Vagina (tissue), 2 donors: ENCODE measurements at regions not wholly inside any gene's neighbourhood (a gene's known extent, or its start where the extent isn't known, plus 50 kb on each side); places are given as distances from the start of the nearest gene placed in this dataset.
"Not testable (repeated sequence)": the region's sequence is repeated elsewhere in the genome, so short reads cannot be mapped to it uniquely, and the experiment has no call there.

Source experiments
- DNase-seq, 2 donors: peaks; one replicate each; pipeline ENCODE4 v3.0.0-alpha.2; 2017; ENCODE audit errors: extremely low spot score in 2 of 2
- H3K27ac ChIP-seq: fragments of 200-600 bp; sonication (generic); one replicate; pipeline ENCODE4 v1.5.1; 2019
- H3K27me3 ChIP-seq: fragments of 200-600 bp; sonication (generic); one replicate; pipeline ENCODE4 v1.5.1; 2019
- H3K36me3 ChIP-seq, 2 donors: fragments of 200-600 bp; sonication (generic); one replicate each; pipeline ENCODE4 v1.5.1; 2017 to 2019
- H3K4me1 ChIP-seq: fragments of 200-600 bp; sonication (generic); one replicate; pipeline ENCODE4 v1.5.1; 2019
- H3K4me3 ChIP-seq, 2 donors: fragments of 200-600 bp; sonication (generic); 1 replicate in 1 of 2; 2 replicates in 1 of 2; pipeline ENCODE4 v1.5.1; 2016 to 2019
- H3K9me3 ChIP-seq: fragments of 200-600 bp; sonication (generic); one replicate; pipeline ENCODE4 v1.5.1; 2019
- CTCF ChIP-seq, 3 experiments: fragments of 450-650 bp in 2 of 3; fragments of 200-600 bp in 1 of 3; sonication (generic) in 1 of 3; IDR thresholded peaks; one replicate each; pipeline ENCODE4 v1.5.1; 2017 to 2019; ENCODE audit warnings: antibody characterized with exemption in 3 of 3, mild to moderate bottlenecking in 2 of 3, moderate library complexity in 2 of 3
- POLR2A ChIP-seq, 2 donors: fragments of 450-650 bp; IDR thresholded peaks; one replicate each; pipeline ENCODE4 v1.6.1; 2017; ENCODE audit warnings: antibody characterized with exemption in 2 of 2, mild to moderate bottlenecking in 2 of 2, moderate library complexity in 2 of 2
- POLR2AphosphoS5 ChIP-seq, 2 donors: sonication (generic); formaldehyde crosslinking; IDR thresholded peaks; one replicate each; pipeline ENCODE4 v1.9.0; 2017; ENCODE audit warnings: antibody characterized with exemption in 2 of 2, mild to moderate bottlenecking in 2 of 2, low read depth in 1 of 2; ENCODE audit not compliant: insufficient read depth in 1 of 2
- intact Hi-C: fragments of 100-400 bp; cut with DNase I; formaldehyde crosslinking; loops from one replicate; pipeline ENCODE4 v1.15.1; 2023

- TF ChIP-seq POLR2AphosphoS5 (IDR thresholded peaks at IDR 0.05; ENCODE audit: insufficient read depth in 1 of 2, low read depth in 1 of 2) (no peak), CTCF (IDR thresholded peaks at IDR 0.05) (no peak), POLR2A (IDR thresholded peaks at IDR 0.05) (no peak)
- H3K4me1 ChIP-seq = no peaks in the 10 kb centered on the region
- no peaks in the 10 kb centered on the region for H3K36me3 ChIP-seq
- no peaks in the 10 kb centered on the region for H3K27me3 ChIP-seq
- no peak for DNase-seq
- no peak overlapping the region for H3K4me3 ChIP-seq
- H3K27ac ChIP-seq = no peak overlapping the region
- intact Hi-C loops = no loop called here
- H3K9me3 ChIP-seq = no peaks in the 10 kb centered on the region
These were observed 345.4 kb upstream of the NOX3 start for GRCh38 chr6:155801046-155801445.

GRCh38 chr6:155798876-155799275, 343.2 kb upstream of the NOX3 start:
- H3K4me1 ChIP-seq, H3K36me3 ChIP-seq, H3K27me3 ChIP-seq, H3K4me3 ChIP-seq, intact Hi-C loops, H3K9me3 ChIP-seq, H3K27ac ChIP-seq, DNase-seq: not testable (repeated sequence)

- intact Hi-C loops = no loop called here
- Histone ChIP-seq H3K4me3 (no peak overlapping the region), H3K27ac (no peak overlapping the region), H3K4me1 (no peaks in the 10 kb centered on the region), H3K27me3 (no peaks in the 10 kb centered on the region), H3K36me3 (no peaks in the 10 kb centered on the region), H3K9me3 (no peaks in the 10 kb centered on the region)
- DNase-seq = no peak
- TF ChIP-seq CTCF (IDR thresholded peaks at IDR 0.05) = no peak
- TF ChIP-seq POLR2A (IDR thresholded peaks at IDR 0.05) = no peak
- no peak for TF ChIP-seq POLR2AphosphoS5 (IDR thresholded peaks at IDR 0.05; ENCODE audit: insufficient read depth in 1 of 2, low read depth in 1 of 2)
These were observed 339.6 kb upstream of the NOX3 start for GRCh38 chr6:155795173-155795796.

GRCh38 chr6:155791891-155792290, 336.3 kb upstream of the NOX3 start:
- intact Hi-C loops = no loop called here
- no peak overlapping the region for H3K27ac ChIP-seq
- H3K27me3 ChIP-seq = no peaks in the 10 kb centered on the region
- H3K4me3 ChIP-seq = no peak overlapping the region
- no peaks in the 10 kb centered on the region for H3K4me1 ChIP-seq
- TF ChIP-seq CTCF (IDR thresholded peaks at IDR 0.05) = no peak
- no peak for TF ChIP-seq POLR2A (IDR thresholded peaks at IDR 0.05)
- DNase-seq = no peak
- no peaks in the 10 kb centered on the region for H3K9me3 ChIP-seq
- no peaks in the 10 kb centered on the region for H3K36me3 ChIP-seq

GRCh38 chr6:155791186-155791585, 335.5 kb upstream of the NOX3 start:
- Histone ChIP-seq H3K4me1 (no peaks in the 10 kb centered on the region), H3K36me3 (no peaks in the 10 kb centered on the region), H3K27me3 (no peaks in the 10 kb centered on the region), H3K4me3 (no peak overlapping the region), H3K9me3 (no peaks in the 10 kb centered on the region), H3K27ac (no peak overlapping the region)
- TF ChIP-seq POLR2AphosphoS5 (IDR thresholded peaks at IDR 0.05; ENCODE audit: insufficient read depth in 1 of 2, low read depth in 1 of 2) = no peak
- no peak for TF ChIP-seq POLR2A (IDR thresholded peaks at IDR 0.05)
- TF ChIP-seq CTCF (IDR thresholded peaks at IDR 0.05) = no peak
- DNase-seq = no peak
- intact Hi-C loops = no loop called here
